ENCODE measurements at regions not wholly inside any gene's neighbourhood (a gene's known extent, or its start where the extent isn't known, plus 50 kb on each side); places are given as distances from the start of the nearest gene placed in this dataset.

- peak; percentile 51 to 80 (median 76) for DNase-seq
- Histone ChIP-seq H3K9me3 (no peaks in the 10 kb centered on the region), H3K4me3 (no peak overlapping the region), H3K4me1 (ENCODE audit: low read depth) (peaks cover 13% of the 10 kb centered on the region), H3K36me3 (ENCODE audit: low read depth) (no peaks in the 10 kb centered on the region)
- peak; percentile 82 for ATAC-seq
- TF ChIP-seq, protein P1, sequence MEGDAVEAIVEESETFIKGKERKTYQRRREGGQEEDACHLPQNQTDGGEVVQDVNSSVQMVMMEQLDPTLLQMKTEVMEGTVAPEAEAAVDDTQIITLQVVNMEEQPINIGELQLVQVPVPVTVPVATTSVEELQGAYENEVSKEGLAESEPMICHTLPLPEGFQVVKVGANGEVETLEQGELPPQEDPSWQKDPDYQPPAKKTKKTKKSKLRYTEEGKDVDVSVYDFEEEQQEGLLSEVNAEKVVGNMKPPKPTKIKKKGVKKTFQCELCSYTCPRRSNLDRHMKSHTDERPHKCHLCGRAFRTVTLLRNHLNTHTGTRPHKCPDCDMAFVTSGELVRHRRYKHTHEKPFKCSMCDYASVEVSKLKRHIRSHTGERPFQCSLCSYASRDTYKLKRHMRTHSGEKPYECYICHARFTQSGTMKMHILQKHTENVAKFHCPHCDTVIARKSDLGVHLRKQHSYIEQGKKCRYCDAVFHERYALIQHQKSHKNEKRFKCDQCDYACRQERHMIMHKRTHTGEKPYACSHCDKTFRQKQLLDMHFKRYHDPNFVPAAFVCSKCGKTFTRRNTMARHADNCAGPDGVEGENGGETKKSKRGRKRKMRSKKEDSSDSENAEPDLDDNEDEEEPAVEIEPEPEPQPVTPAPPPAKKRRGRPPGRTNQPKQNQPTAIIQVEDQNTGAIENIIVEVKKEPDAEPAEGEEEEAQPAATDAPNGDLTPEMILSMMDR (IDR thresholded peaks at IDR 0.05), result no peak
- intact Hi-C loops (cut with DNase I, micrococcal nuclease), result no loop called here
Observed at GRCh38 chr15:69758810-69759790, 306.5 kb downstream of the RPLP1 start.

- peak; percentile 4 for ATAC-seq
- intact Hi-C loops (cut with DNase I, micrococcal nuclease), result no loop called here
- DNase-seq, result no peak
- H3K4me1 ChIP-seq (ENCODE audit: low read depth), result peaks cover 13% of the 10 kb centered on the region
- H3K9me3 ChIP-seq, result no peaks in the 10 kb centered on the region
- H3K4me3 ChIP-seq, result no peak overlapping the region
- H3K36me3 ChIP-seq (ENCODE audit: low read depth), result no peaks in the 10 kb centered on the region
- TF ChIP-seq, protein P1 (IDR thresholded peaks at IDR 0.05), result no peak
Observed at GRCh38 chr15:69760258-69760845, 307.7 kb downstream of the RPLP1 start.

GRCh38 chr15:69760890-69761568 is 308.4 kb downstream of the RPLP1 start:
- H3K36me3 ChIP-seq (ENCODE audit: low read depth), result no peaks in the 10 kb centered on the region
- peak; percentile 78 for ATAC-seq
- DNase-seq, result peak; percentile 37 to 63 (median 38)
- H3K9me3 ChIP-seq, result no peaks in the 10 kb centered on the region
- no peak overlapping the region for H3K4me3 ChIP-seq
- TF ChIP-seq, protein P1 (IDR thresholded peaks at IDR 0.05), result no peak
- intact Hi-C loops (cut with DNase I, micrococcal nuclease), result no loop called here
- peaks cover 13% of the 10 kb centered on the region for H3K4me1 ChIP-seq (ENCODE audit: low read depth)

- H3K36me3 ChIP-seq (ENCODE audit: low read depth), result no peaks in the 10 kb centered on the region
- no peaks in the 10 kb centered on the region for H3K9me3 ChIP-seq
- peaks cover 13% of the 10 kb centered on the region for H3K4me1 ChIP-seq (ENCODE audit: low read depth)
- TF ChIP-seq, protein P1 (IDR thresholded peaks at IDR 0.05), result no peak
- no peak overlapping the region for H3K4me3 ChIP-seq
- DNase-seq, result no peak
- intact Hi-C loops (cut with DNase I, micrococcal nuclease), result no loop called here
- ATAC-seq, result no peak
Observed at GRCh38 chr15:69762373-69763148, 309.9 kb downstream of the RPLP1 start.

DNA sequence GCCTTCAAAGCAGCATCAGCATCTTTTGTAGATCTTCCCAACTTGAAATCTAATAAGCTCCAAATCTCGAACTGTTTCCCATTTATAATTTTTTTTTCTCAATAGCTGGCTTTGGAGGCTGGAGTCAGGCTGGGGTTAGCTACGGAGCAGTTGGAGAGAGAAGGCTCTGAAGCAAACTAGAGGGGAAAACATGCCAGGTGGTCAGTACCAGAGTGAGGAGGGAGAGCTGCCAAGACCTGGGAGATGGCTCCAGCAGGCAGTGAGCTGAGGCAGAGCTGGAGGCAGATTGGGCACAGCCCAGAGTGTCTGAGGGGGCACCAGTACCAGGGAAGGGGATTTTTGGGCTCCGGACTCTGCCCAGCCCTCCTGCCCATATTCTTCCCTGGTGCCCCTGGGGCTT is 311.2 kb downstream of the RPLP1 start:
- ATAC-seq, result no peak
- DNase-seq, result no peak
- Histone ChIP-seq H3K9me3 (no peaks in the 10 kb centered on the region), H3K4me3 (no peak overlapping the region), H3K4me1 (ENCODE audit: low read depth) (peaks cover 5% of the 10 kb centered on the region), H3K36me3 (ENCODE audit: low read depth) (no peaks in the 10 kb centered on the region)
- TF ChIP-seq, protein P1 (IDR thresholded peaks at IDR 0.05), result no peak
- intact Hi-C loops (cut with DNase I, micrococcal nuclease), result no loop called here

Measured in mucosa of descending colon (tissue), 3 donors.